ENCODE measurements at regions not wholly inside any gene's neighbourhood (a gene's known extent, or its start where the extent isn't known, plus 50 kb on each side); places are given as distances from the start of the nearest gene placed in this dataset.

DNA sequence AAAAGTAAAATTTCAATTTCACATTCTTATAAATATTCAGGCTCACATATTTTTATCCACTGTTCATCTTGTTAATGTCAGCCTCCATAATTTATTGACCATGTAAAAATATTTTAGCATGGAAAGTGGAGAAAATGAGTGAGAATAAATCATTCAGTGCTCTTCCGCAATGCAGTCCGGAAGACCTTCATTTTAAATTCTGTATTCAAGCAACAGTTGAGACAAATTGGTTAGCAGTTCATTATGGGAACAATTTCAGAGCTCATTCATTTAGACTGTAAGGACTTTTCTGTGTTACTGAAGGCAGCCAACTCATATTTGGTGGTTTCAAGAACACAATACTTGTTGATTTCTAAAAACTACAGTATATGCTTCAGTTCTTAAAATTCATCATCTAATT lies 97.8 kb downstream of the TYW3 start:
- Histone ChIP-seq H3K4me1 (ENCODE audit: control insufficient read depth, extremely low read depth, insufficient read depth, low read length) (no peaks in the 10 kb centered on the region), H3K4me3 (ENCODE audit: control insufficient read depth in 2 of 3, extremely low read depth in 1 of 3, insufficient read depth in 2 of 3, low read depth in 1 of 3, low read length in 3 of 3) (no peak overlapping the region), H3K36me3 (ENCODE audit: control insufficient read depth in 2 of 2, extremely low read depth in 1 of 2, insufficient read depth in 2 of 2, low read length in 2 of 2) (no peaks in the 10 kb centered on the region), H3K79me2 (ENCODE audit: control insufficient read depth, insufficient read depth, low read length) (no peaks in the 10 kb centered on the region), H3K9me3 (ENCODE audit: control insufficient read depth, low read depth, low read length) (no peaks in the 10 kb centered on the region), H3K27ac (ENCODE audit: control insufficient read depth, insufficient read depth, low read length) (no peak overlapping the region), H4K20me1 (ENCODE audit: control insufficient read depth, extremely low read depth, insufficient read depth, low read length) (no peaks in the 10 kb centered on the region), H3K9ac (ENCODE audit: control insufficient read depth, extremely low read depth, insufficient read depth, low read length) (no peak overlapping the region), H3K9me1 (ENCODE audit: control insufficient read depth, extremely low read depth, insufficient read depth, low read length) (no peaks in the 10 kb centered on the region), H3K27me3 (ENCODE audit: control insufficient read depth, extremely low read depth, insufficient read depth, low read length) (no peaks in the 10 kb centered on the region), H3K4me2 (ENCODE audit: control insufficient read depth, extremely low read depth, insufficient read depth, low read depth, low read length) (no peak overlapping the region), H2AFZ (ENCODE audit: control insufficient read depth, low read length) (no peak overlapping the region)
- DNase-seq (ENCODE audit: low read depth, low spot score) (no peak), FAIRE-seq (no peak)
- dilution Hi-C loops (cut with MboI; ENCODE audit: extremely low pct_ligation_motif_present, low sequenced_read_pairs): no loop called here
- TF ChIP-seq, protein P1, sequence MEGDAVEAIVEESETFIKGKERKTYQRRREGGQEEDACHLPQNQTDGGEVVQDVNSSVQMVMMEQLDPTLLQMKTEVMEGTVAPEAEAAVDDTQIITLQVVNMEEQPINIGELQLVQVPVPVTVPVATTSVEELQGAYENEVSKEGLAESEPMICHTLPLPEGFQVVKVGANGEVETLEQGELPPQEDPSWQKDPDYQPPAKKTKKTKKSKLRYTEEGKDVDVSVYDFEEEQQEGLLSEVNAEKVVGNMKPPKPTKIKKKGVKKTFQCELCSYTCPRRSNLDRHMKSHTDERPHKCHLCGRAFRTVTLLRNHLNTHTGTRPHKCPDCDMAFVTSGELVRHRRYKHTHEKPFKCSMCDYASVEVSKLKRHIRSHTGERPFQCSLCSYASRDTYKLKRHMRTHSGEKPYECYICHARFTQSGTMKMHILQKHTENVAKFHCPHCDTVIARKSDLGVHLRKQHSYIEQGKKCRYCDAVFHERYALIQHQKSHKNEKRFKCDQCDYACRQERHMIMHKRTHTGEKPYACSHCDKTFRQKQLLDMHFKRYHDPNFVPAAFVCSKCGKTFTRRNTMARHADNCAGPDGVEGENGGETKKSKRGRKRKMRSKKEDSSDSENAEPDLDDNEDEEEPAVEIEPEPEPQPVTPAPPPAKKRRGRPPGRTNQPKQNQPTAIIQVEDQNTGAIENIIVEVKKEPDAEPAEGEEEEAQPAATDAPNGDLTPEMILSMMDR (optimal IDR thresholded peaks at IDR 0.05 in 1 of 3, IDR thresholded peaks at IDR 0.05 in 1 of 3, conservative IDR thresholded peaks at IDR 0.05 in 1 of 3; ENCODE audit: extremely low read depth in 1 of 3, insufficient read depth in 2 of 3, low read length in 3 of 3): no peak
- no peak for TF ChIP-seq EZH2 (IDR thresholded peaks at IDR 0.05; ENCODE audit: low read length)

DNA sequence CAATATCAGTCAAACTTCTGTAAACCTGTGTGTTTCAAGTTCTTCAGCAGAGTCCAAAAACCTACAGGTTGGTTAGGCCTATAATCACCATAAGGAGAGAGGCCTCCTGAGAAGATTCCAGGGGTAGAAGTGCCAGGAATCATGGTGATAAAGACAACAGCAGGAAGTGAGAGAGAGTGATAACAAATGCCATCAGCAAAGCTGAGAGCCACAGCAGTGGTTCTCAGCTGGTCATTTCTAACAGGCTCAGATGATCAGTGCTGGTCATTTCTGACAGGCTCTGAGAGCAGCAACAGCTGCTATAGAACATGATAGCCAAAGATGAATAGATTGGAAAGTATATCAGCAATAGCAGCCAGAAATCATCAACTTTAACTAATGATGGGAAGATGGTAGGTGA lies 101.3 kb downstream of the TYW3 start:
- H3K4me2 ChIP-seq (ENCODE audit: control insufficient read depth, extremely low read depth, insufficient read depth, low read depth, low read length): no peak overlapping the region
- no peaks in the 10 kb centered on the region for H3K79me2 ChIP-seq (ENCODE audit: control insufficient read depth, insufficient read depth, low read length)
- no peak overlapping the region for H3K27ac ChIP-seq (ENCODE audit: control insufficient read depth, insufficient read depth, low read length)
- DNase-seq (ENCODE audit: low read depth, low spot score) (no peak), FAIRE-seq (no peak)
- no peaks in the 10 kb centered on the region for H3K27me3 ChIP-seq (ENCODE audit: control insufficient read depth, extremely low read depth, insufficient read depth, low read length)
- TF ChIP-seq, protein P1 (optimal IDR thresholded peaks at IDR 0.05 in 1 of 3, IDR thresholded peaks at IDR 0.05 in 1 of 3, conservative IDR thresholded peaks at IDR 0.05 in 1 of 3; ENCODE audit: extremely low read depth in 1 of 3, insufficient read depth in 2 of 3, low read length in 3 of 3): no peak
- TF ChIP-seq EZH2 (IDR thresholded peaks at IDR 0.05; ENCODE audit: low read length): no peak
- no peak overlapping the region for H3K9ac ChIP-seq (ENCODE audit: control insufficient read depth, extremely low read depth, insufficient read depth, low read length)
- no peaks in the 10 kb centered on the region for H4K20me1 ChIP-seq (ENCODE audit: control insufficient read depth, extremely low read depth, insufficient read depth, low read length)
- H3K36me3 ChIP-seq (ENCODE audit: control insufficient read depth in 2 of 2, extremely low read depth in 1 of 2, insufficient read depth in 2 of 2, low read length in 2 of 2): no peaks in the 10 kb centered on the region
- no peak overlapping the region for H3K4me3 ChIP-seq (ENCODE audit: control insufficient read depth in 2 of 3, extremely low read depth in 1 of 3, insufficient read depth in 2 of 3, low read depth in 1 of 3, low read length in 3 of 3)
- dilution Hi-C loops (cut with MboI; ENCODE audit: extremely low pct_ligation_motif_present, low sequenced_read_pairs): no loop called here
- H3K4me1 ChIP-seq (ENCODE audit: control insufficient read depth, extremely low read depth, insufficient read depth, low read length): no peaks in the 10 kb centered on the region
- H3K9me3 ChIP-seq (ENCODE audit: control insufficient read depth, low read depth, low read length): no peaks in the 10 kb centered on the region
- no peaks in the 10 kb centered on the region for H3K9me1 ChIP-seq (ENCODE audit: control insufficient read depth, extremely low read depth, insufficient read depth, low read length)
- no peak overlapping the region for H2AFZ ChIP-seq (ENCODE audit: control insufficient read depth, low read length)
